Breast epithelium (tissue), 4 donors: ENCODE measurements at regions not wholly inside any gene's neighbourhood (a gene's known extent, or its start where the extent isn't known, plus 50 kb on each side); places are given as distances from the start of the nearest gene placed in this dataset.

ENCODE experiments used
- DNase-seq, 2 donors: peaks; one replicate each; pipeline ENCODE4 v3.0.0-alpha.2; 2019; ENCODE audit warnings: low spot score in 2 of 2
- H3K27ac ChIP-seq, 2 donors: fragments of 200-600 bp; sonication (generic) in 1 of 2; one replicate each; pipeline ENCODE4 v1.5.1; 2016 to 2019; ENCODE audit warnings: mild to moderate bottlenecking in 1 of 2
- H3K27me3 ChIP-seq, 2 donors: fragments of 200-600 bp; sonication (generic) in 1 of 2; one replicate each; pipeline versions ENCODE4 v1.5.1 to v1.6.0; 2017 to 2019; ENCODE audit warnings: control low read depth in 1 of 2, mild to moderate bottlenecking in 1 of 2
- H3K36me3 ChIP-seq: fragments of 200-600 bp; one replicate; pipeline ENCODE4 v1.5.1; 2019
- H3K4me1 ChIP-seq, 2 donors: fragments of 200-600 bp; sonication (generic); one replicate each; pipeline ENCODE4 v1.5.1; 2016 to 2019; ENCODE audit warnings: control low read depth in 1 of 2
- H3K4me3 ChIP-seq, 3 donors: fragments of 200-600 bp; sonication (generic); 1 replicate in 2 of 3; 2 replicates in 1 of 3; pipeline ENCODE4 v1.5.1; 2016 to 2019; ENCODE audit warnings: mild to moderate bottlenecking in 3 of 3, moderate library complexity in 2 of 3
- H3K9me3 ChIP-seq, 2 donors: fragments of 200-600 bp; sonication (generic) in 1 of 2; one replicate each; pipeline ENCODE4 v1.5.1; 2016 to 2019; ENCODE audit warnings: control low read depth in 1 of 2
- POLR2A ChIP-seq: fragments of 450-650 bp; IDR thresholded peaks from one replicate; pipeline ENCODE4 v1.6.1; 2016; ENCODE audit warnings: antibody characterized with exemption, mild to moderate bottlenecking, moderate library complexity
- POLR2AphosphoS5 ChIP-seq, 3 donors: sonication (generic); formaldehyde crosslinking; IDR thresholded peaks; one replicate each; pipeline ENCODE4 v1.6.1; 2017; ENCODE audit warnings: antibody characterized with exemption in 3 of 3
- intact Hi-C: fragments of 100-400 bp; cut with DNase I; formaldehyde crosslinking; loops from one replicate; pipeline ENCODE4 v1.15.1; 2023; ENCODE audit warnings: low total_unique reads
- TF ChIP-seq, protein P1 (sequence below), 3 donors: fragments of 450-650 bp; IDR thresholded peaks; one replicate each; pipeline ENCODE4 v1.5.1; 2016 to 2017; ENCODE audit warnings: antibody characterized with exemption in 3 of 3, mild to moderate bottlenecking in 3 of 3, moderate library complexity in 3 of 3

DNA sequence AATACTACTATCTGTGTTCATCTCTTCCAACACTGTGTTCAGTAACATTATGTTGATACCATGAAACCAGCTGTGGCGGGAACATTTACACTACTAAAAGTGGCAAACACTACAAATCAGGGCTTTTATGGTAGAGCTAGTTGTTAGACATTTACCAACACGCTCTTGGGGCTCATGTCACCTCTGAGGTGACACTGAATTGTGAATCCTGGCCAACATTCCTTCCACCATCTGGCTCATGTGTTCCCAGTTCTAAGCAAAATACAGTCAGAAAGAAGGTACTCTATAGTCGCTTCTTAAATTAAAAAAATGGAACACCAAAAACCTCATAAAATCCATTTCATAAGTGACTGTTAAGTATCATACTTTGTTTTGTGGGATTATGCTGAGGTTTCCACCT is 436.6 kb downstream of the FUT8 start:
- no peak for DNase-seq
- Histone ChIP-seq H3K27ac (no peak overlapping the region), H3K27me3 (no peaks in the 10 kb centered on the region), H3K4me3 (no peak overlapping the region), H3K4me1 (no peaks in the 10 kb centered on the region), H3K9me3 (no peaks in the 10 kb centered on the region), H3K36me3 (no peaks in the 10 kb centered on the region)
- TF ChIP-seq POLR2AphosphoS5 (IDR thresholded peaks at IDR 0.05) (no peak), POLR2A (no peak)
- TF ChIP-seq, protein P1, sequence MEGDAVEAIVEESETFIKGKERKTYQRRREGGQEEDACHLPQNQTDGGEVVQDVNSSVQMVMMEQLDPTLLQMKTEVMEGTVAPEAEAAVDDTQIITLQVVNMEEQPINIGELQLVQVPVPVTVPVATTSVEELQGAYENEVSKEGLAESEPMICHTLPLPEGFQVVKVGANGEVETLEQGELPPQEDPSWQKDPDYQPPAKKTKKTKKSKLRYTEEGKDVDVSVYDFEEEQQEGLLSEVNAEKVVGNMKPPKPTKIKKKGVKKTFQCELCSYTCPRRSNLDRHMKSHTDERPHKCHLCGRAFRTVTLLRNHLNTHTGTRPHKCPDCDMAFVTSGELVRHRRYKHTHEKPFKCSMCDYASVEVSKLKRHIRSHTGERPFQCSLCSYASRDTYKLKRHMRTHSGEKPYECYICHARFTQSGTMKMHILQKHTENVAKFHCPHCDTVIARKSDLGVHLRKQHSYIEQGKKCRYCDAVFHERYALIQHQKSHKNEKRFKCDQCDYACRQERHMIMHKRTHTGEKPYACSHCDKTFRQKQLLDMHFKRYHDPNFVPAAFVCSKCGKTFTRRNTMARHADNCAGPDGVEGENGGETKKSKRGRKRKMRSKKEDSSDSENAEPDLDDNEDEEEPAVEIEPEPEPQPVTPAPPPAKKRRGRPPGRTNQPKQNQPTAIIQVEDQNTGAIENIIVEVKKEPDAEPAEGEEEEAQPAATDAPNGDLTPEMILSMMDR (IDR thresholded peaks at IDR 0.05) = no peak
- intact Hi-C loops = no loop called here

GRCh38 chr14:65849558-65849957 is 437.0 kb downstream of the FUT8 start:
- Histone ChIP-seq H3K27me3 (no peaks in the 10 kb centered on the region), H3K27ac (no peak overlapping the region), H3K4me1 (no peaks in the 10 kb centered on the region), H3K4me3 (no peak overlapping the region), H3K36me3 (no peaks in the 10 kb centered on the region), H3K9me3 (no peaks in the 10 kb centered on the region)
- DNase-seq = no peak
- TF ChIP-seq, protein P1 (IDR thresholded peaks at IDR 0.05) = no peak
- TF ChIP-seq POLR2AphosphoS5 (IDR thresholded peaks at IDR 0.05) (no peak), POLR2A (no peak)
- intact Hi-C loops = no loop called here

DNA sequence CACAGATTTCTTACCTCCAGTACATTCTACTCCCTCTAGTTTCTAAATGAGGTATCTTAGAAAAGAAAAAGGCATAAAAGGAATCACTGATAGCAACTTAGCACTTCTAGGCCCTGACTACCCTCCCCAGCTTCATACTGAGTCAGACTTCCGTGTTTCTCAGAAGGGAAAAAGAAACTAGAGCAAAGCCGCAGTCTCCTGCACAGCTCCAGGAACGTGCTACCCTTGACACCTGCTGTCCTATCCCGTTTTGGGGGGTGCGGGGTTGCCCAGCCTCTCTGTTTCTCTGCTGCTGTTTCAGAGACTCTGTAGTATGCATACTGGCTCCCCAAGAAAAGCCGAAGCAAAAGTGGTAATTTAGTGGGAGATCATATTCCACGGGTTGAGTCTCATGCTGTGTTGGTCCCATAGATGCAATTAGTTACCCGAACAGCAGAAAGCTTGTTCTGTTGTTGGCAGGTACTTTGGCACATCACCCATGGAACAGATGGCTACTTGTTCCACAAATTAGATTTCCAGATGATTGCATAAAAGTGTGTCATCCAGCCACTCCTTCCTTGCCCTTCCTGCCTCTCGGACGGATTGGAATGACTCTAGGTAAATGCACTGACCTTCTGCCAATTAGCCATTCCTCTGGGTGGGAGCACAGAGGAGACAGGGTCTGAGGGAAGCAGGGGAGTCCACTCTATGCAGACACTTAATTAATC is 438.1 kb downstream of the FUT8 start:
- Histone ChIP-seq H3K4me1 (no peaks in the 10 kb centered on the region), H3K9me3 (no peaks in the 10 kb centered on the region), H3K27me3 (no peaks in the 10 kb centered on the region), H3K27ac (no peak overlapping the region), H3K36me3 (no peaks in the 10 kb centered on the region), H3K4me3 (no peak overlapping the region)
- intact Hi-C loops = no loop called here
- DNase-seq = no peak
- TF ChIP-seq, protein P1 (IDR thresholded peaks at IDR 0.05) = no peak
- TF ChIP-seq POLR2AphosphoS5 (IDR thresholded peaks at IDR 0.05) = no peak
- no peak for TF ChIP-seq POLR2A

- intact Hi-C loops = no loop called here
- no peaks in the 10 kb centered on the region for H3K4me1 ChIP-seq
- H3K9me3 ChIP-seq = no peaks in the 10 kb centered on the region
- no peak overlapping the region for H3K27ac ChIP-seq
- no peak for DNase-seq
- H3K27me3 ChIP-seq = no peaks in the 10 kb centered on the region
- TF ChIP-seq, protein P1 (IDR thresholded peaks at IDR 0.05) = no peak
- TF ChIP-seq POLR2A (no peak), POLR2AphosphoS5 (IDR thresholded peaks at IDR 0.05) (no peak)
- no peaks in the 10 kb centered on the region for H3K36me3 ChIP-seq
- no peak overlapping the region for H3K4me3 ChIP-seq
These were observed 440.2 kb downstream of the FUT8 start for GRCh38 chr14:65852689-65853088.

- intact Hi-C loops = no loop called here
- DNase-seq = no peak
These were observed 441.0 kb downstream of the FUT8 start for GRCh38 chr14:65853407-65853955.

More at GRCh38 chr14:65853407-65853955, 441.0 kb downstream of the FUT8 start:
- no peaks in the 10 kb centered on the region for H3K9me3 ChIP-seq
- H3K4me1 ChIP-seq = no peaks in the 10 kb centered on the region
- H3K4me3 ChIP-seq = no peak overlapping the region
- H3K36me3 ChIP-seq = no peaks in the 10 kb centered on the region
- TF ChIP-seq POLR2A (no peak), POLR2AphosphoS5 (IDR thresholded peaks at IDR 0.05) (no peak)
- TF ChIP-seq, protein P1 (IDR thresholded peaks at IDR 0.05) = no peak
- H3K27ac ChIP-seq = no peak overlapping the region
- H3K27me3 ChIP-seq = no peaks in the 10 kb centered on the region
